GM10248 (cell line): ENCODE measurements at regions not wholly inside any gene's neighbourhood (a gene's known extent, or its start where the extent isn't known, plus 50 kb on each side); places are given as distances from the start of the nearest gene placed in this dataset.

ENCODE experiments used
- CTCF ChIA-PET: fragments of 300-600 bp; sonication (Branson Sonifier 250); formaldehyde crosslinking; extraction: SDS; loops from one replicate; lab custom pipeline; 2021; ENCODE audit warnings: antibody characterized with exemption; lab: Yijun Ruan, JAX
- POLR2A ChIA-PET: fragments of 350-650 bp; sonication (Branson Sonifier 250); formaldehyde crosslinking; extraction: SDS; loops from one replicate; lab custom pipeline; 2020; ENCODE audit warnings: antibody characterized with exemption; lab: Yijun Ruan, JAX
- DNase-seq: peaks from one replicate; pipeline ENCODE4 v3.0.0; 2012; ENCODE audit errors: extremely low spot score
- CTCF ChIP-seq: IDR thresholded peaks from 2 replicates; pipeline ENCODE4 v1.5.1; 2012; ENCODE audit warnings: mild to moderate bottlenecking, low read depth; ENCODE audit errors: extremely low read depth, missing control alignments, control extremely low read depth

DNA sequence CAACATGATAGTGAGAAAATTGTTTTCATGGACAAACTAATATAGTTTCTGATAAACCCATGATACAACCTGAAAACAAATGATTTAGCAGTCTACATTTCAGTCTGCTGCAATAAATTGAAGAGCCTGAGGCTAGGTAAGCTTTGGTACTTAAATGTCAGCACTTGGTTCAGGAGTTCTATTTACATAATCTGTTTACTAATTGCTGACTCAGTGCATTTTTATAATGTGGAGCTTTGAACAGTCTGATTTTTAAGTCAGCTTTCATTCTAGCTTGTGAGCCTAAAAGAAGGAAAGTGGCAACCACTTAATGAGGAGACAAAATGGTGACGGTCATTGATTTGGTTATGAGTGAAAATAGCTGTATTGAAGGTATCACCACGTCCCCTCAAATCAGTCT is 488.6 kb downstream of the CPS1 start:
- TF ChIP-seq CTCF: no peak
- ChIA-PET CTCF (no interaction called here), POLR2A (no interaction called here)
- DNase-seq: no peak

- no peak for DNase-seq
- ChIA-PET POLR2A (no interaction called here), CTCF (interaction anchor here (1.1 to 2.4 kb wide), 8 partner anchors 8 to 49 kb away, joined by 3 to 9 read pairs (median 6); no protein-coding TSS in a partner anchor)
- TF ChIP-seq CTCF: no peak
Measured at GRCh38 chr2:211049321-211050018, 493.1 kb downstream of the CPS1 start.

DNA sequence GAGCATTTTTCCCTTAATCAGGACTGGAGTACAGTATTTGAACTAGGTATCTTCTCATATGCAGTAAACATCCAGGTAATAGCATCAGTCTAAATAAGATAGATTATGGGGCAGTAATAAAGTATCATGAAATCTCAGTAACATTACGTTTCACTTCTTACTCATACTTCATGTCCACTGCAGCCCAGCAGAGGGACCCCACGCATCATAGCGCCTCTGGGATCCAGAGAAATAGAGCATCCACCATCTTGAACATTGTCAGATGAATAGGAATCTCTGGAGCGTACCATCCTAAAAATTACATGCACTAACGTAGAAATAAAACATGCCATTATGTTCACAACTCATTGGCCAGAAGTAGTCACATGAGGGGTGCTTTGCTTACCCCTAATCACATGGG is 499.0 kb downstream of the CPS1 start:
- no peak for DNase-seq
- CTCF ChIA-PET: interaction anchor here (1.4 kb wide), 1 partner anchor 13 kb away, joined by 3 read pairs; no protein-coding TSS in a partner anchor
- no peak for TF ChIP-seq CTCF

DNA sequence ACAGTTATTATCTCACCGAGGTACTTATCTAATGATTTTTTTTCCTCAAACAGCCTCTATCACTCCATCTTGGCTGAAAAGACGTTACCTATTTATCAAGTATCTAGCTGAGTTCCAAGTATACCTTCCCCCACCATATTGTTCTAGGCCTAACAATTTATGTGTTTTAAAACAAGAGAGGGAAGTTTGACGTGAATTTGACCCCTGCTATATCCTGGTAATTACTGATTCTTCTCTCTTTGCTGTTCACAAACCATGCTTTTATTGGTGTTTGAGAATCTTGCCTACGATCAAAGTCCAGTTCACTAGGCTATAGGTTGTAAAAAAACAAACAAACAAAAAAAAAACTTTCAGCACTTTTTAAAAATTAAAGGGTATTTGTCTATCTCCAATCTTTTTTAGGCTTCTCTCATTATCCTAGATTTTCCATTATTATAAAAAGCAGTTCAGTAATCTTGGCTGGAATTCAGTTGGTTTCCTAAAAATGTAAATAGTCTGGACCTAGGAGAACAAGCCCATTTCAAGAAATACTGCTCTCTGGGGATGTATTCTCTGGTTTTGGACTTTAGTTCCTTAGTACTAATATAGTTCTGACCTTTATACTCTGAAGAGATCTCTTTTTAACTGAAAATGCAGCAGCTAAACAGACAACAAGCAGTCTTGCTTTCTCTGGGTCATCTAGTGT is 505.4 kb downstream of the CPS1 start:
- ChIA-PET POLR2A (no interaction called here), CTCF (interaction anchor here (1.4 kb wide), 1 partner anchor 12 kb away, joined by 3 read pairs; no protein-coding TSS in a partner anchor)
- no peak for TF ChIP-seq CTCF
- DNase-seq: no peak

More for the DNA sequence above, 499.0 kb downstream of the CPS1 start:
- POLR2A ChIA-PET: no interaction called here

DNA sequence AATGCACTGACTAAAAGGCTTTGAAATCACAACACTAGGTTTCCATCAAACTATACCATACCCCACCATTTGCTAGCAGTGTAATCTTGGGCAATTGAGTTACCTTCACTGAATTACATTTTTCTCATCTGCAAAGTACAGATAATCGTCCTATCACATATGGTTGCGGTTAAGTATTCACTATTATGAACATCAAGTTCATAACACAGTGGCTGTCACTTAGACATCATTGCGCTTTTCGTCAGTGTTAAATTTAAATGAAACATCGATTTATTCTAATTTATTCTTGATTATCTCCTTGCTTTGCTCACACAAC is 505.9 kb downstream of the CPS1 start:
- ChIA-PET POLR2A (no interaction called here), CTCF (interaction anchor here (1.4 kb wide), 1 partner anchor 13 kb away, joined by 3 read pairs; no protein-coding TSS in a partner anchor)
- no peak for TF ChIP-seq CTCF
- no peak for DNase-seq

DNA sequence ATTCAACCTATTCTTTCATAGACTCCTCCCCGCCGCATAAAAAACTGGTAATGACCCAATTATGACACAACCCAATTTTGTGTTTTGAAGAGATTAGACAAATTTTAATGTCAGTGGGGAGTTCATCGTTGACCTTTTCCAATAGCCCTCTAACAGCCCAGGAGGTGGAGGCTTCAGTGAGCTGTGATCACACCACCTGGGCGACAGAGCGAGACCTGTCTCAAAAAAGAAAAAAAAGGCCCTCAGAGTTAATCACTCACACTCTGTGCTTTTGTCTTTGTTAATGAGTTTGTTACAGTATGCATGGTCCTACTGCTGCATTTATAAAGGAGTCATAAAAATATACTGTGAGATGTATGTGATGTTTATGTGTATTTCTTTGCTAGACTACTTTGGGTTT is 510.6 kb downstream of the CPS1 start:
- ChIA-PET POLR2A (no interaction called here), CTCF (interaction anchor here (1.5 kb wide), 1 partner anchor 19 kb away, joined by 6 read pairs; no protein-coding TSS in a partner anchor)
- TF ChIP-seq CTCF: no peak
- DNase-seq: no peak
